ENCODE measurements at regions not wholly inside any gene's neighbourhood (a gene's known extent, or its start where the extent isn't known, plus 50 kb on each side); places are given as distances from the start of the nearest gene placed in this dataset.

GRCh38 chr17:77546772-77547241, 406.0 kb downstream of the SEC14L1 start:
- Mint-ChIP-seq H3K36me3 (ENCODE audit: low read depth) (no peaks in the 10 kb centered on the region), H3K4me3 (no peak overlapping the region), H3K27ac (no peak overlapping the region), H3K9me3 (no peaks in the 10 kb centered on the region), H3K4me1 (ENCODE audit: low read depth) (no peaks in the 10 kb centered on the region), H3K27me3 (no peaks in the 10 kb centered on the region)
- no peak overlapping the region for H3K27ac ChIP-seq (ENCODE audit: low read depth in 1 of 2, low read length in 2 of 2)
- POLR2A ChIA-PET, result no interaction called here
- DNase-seq, result no peak
- peaks cover 6% of the 10 kb centered on the region for H3K4me1 ChIP-seq (ENCODE audit: insufficient read depth, low read length)
- H3K4me3 ChIP-seq (ENCODE audit: low read length), result no peak overlapping the region
- CTCF ChIA-PET, result no interaction called here
- no peak for ATAC-seq (ENCODE audit: poor library complexity)
- no peaks in the 10 kb centered on the region for H3K9me3 ChIP-seq (ENCODE audit: control insufficient read depth in 1 of 2, insufficient read depth in 1 of 2, low read length in 2 of 2)
- intact Hi-C loops (cut with DNase I, micrococcal nuclease), result loop anchor here in 1 of 2 experiments (10.0 kb wide), 1 partner anchor 378 kb away; no protein-coding TSS in a partner anchor
- H3K27me3 ChIP-seq (ENCODE audit: control insufficient read depth in 1 of 2, insufficient read depth in 2 of 2, low read length in 2 of 2), result no peaks in the 10 kb centered on the region
- H3K36me3 ChIP-seq (ENCODE audit: insufficient read depth, low read length), result no peaks in the 10 kb centered on the region
- no peak for TF ChIP-seq CTCF (IDR thresholded peaks at IDR 0.05)

GRCh38 chr17:77548967-77549366, 408.2 kb downstream of the SEC14L1 start:
- Histone ChIP-seq H3K36me3 (ENCODE audit: insufficient read depth, low read length) (no peaks in the 10 kb centered on the region), H3K27me3 (ENCODE audit: control insufficient read depth in 1 of 2, insufficient read depth in 2 of 2, low read length in 2 of 2) (no peaks in the 10 kb centered on the region), H3K4me1 (ENCODE audit: insufficient read depth, low read length) (no peaks in the 10 kb centered on the region), H3K27ac (ENCODE audit: low read depth in 1 of 2, low read length in 2 of 2) (no peak overlapping the region), H3K9me3 (ENCODE audit: control insufficient read depth in 1 of 2, insufficient read depth in 1 of 2, low read length in 2 of 2) (no peaks in the 10 kb centered on the region), H3K4me3 (ENCODE audit: low read length) (no peak overlapping the region)
- POLR2A ChIA-PET, result no interaction called here
- no peaks in the 10 kb centered on the region for H3K27me3 Mint-ChIP-seq
- ATAC-seq (ENCODE audit: poor library complexity) (no peak), DNase-seq (no peak)
- H3K27ac Mint-ChIP-seq, result no peak overlapping the region
- intact Hi-C loops (cut with DNase I, micrococcal nuclease), result loop anchor here in 1 of 2 experiments (10.0 kb wide), 1 partner anchor 376 kb away; no protein-coding TSS in a partner anchor
- TF ChIP-seq CTCF (IDR thresholded peaks at IDR 0.05), result no peak
- CTCF ChIA-PET, result no interaction called here
- H3K4me1 Mint-ChIP-seq (ENCODE audit: low read depth), result no peaks in the 10 kb centered on the region
- H3K9me3 Mint-ChIP-seq, result no peaks in the 10 kb centered on the region
- H3K4me3 Mint-ChIP-seq, result no peak overlapping the region
- H3K36me3 Mint-ChIP-seq (ENCODE audit: low read depth), result no peaks in the 10 kb centered on the region

GRCh38 chr17:77549726-77550366, 408.7 kb upstream of the TNRC6C start:
- Histone ChIP-seq H3K9me3 (ENCODE audit: control insufficient read depth in 1 of 2, insufficient read depth in 1 of 2, low read length in 2 of 2) (no peaks in the 10 kb centered on the region), H3K4me1 (ENCODE audit: insufficient read depth, low read length) (no peaks in the 10 kb centered on the region), H3K36me3 (ENCODE audit: insufficient read depth, low read length) (no peaks in the 10 kb centered on the region), H3K27ac (ENCODE audit: low read depth in 1 of 2, low read length in 2 of 2) (no peak overlapping the region), H3K4me3 (ENCODE audit: low read length) (no peak overlapping the region), H3K27me3 (ENCODE audit: control insufficient read depth in 1 of 2, insufficient read depth in 2 of 2, low read length in 2 of 2) (no peaks in the 10 kb centered on the region)
- no peaks in the 10 kb centered on the region for H3K36me3 Mint-ChIP-seq (ENCODE audit: low read depth)
- intact Hi-C loops (cut with DNase I, micrococcal nuclease), result loop anchor here in 1 of 2 experiments (10.0 kb wide), 1 partner anchor 375 kb away; no protein-coding TSS in a partner anchor
- ATAC-seq (ENCODE audit: poor library complexity) (no peak), DNase-seq (no peak)
- H3K27ac Mint-ChIP-seq, result no peak overlapping the region
- no peaks in the 10 kb centered on the region for H3K9me3 Mint-ChIP-seq
- CTCF ChIA-PET, result no interaction called here
- no peaks in the 10 kb centered on the region for H3K4me1 Mint-ChIP-seq (ENCODE audit: low read depth)
- no peak for TF ChIP-seq CTCF (IDR thresholded peaks at IDR 0.05)
- no peak overlapping the region for H3K4me3 Mint-ChIP-seq
- POLR2A ChIA-PET, result no interaction called here
- H3K27me3 Mint-ChIP-seq, result no peaks in the 10 kb centered on the region
